Rectal smooth muscle tissue (tissue), 1 donor: ENCODE measurements at regions not wholly inside any gene's neighbourhood (a gene's known extent, or its start where the extent isn't known, plus 50 kb on each side); places are given as distances from the start of the nearest gene placed in this dataset.
"Not testable (repeated sequence)": the region's sequence is repeated elsewhere in the genome, so short reads cannot be mapped to it uniquely, and the experiment has no call there.

Source experiments
- H3K27ac ChIP-seq: one replicate; pipeline ENCODE4 v1.7.0; 2013; ENCODE audit warnings: low read depth, low read length, inconsistent platforms
- H3K27me3 ChIP-seq: one replicate; pipeline ENCODE4 v1.7.0; 2013; ENCODE audit warnings: low read length; ENCODE audit not compliant: control insufficient read depth, insufficient read depth
- H3K36me3 ChIP-seq: one replicate; pipeline ENCODE4 v1.7.0; 2013; ENCODE audit warnings: low read length; ENCODE audit not compliant: control insufficient read depth, insufficient read depth
- H3K4me1 ChIP-seq: one replicate; pipeline ENCODE4 v1.7.0; 2013; ENCODE audit warnings: low read length; ENCODE audit not compliant: control insufficient read depth, insufficient read depth
- H3K4me3 ChIP-seq: one replicate; pipeline ENCODE4 v1.7.0; 2013; ENCODE audit warnings: low read length
- H3K9ac ChIP-seq: one replicate; pipeline ENCODE4 v1.7.0; 2013; ENCODE audit warnings: low read length

DNA sequence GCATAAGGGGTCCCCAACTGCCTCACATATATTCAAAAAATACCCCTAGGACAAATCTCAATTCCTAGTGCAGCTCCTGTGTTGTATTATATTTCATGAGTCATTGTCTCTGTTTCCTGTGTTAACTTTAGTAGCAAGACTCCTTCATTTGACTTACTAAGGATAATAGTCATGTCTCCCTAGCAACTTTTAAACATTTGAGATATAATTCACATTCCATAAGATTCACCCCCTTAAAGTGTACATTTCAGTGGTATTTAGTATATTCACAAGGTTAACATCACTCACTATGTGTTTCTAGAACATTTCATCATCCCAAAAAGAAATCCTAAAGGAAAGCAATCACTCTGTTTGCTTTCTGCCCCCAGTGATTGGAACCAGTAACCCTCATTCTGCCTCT lies 121.3 kb upstream of the WNT7A start:
- Histone ChIP-seq H3K27me3 (no peaks in the 10 kb centered on the region), H3K36me3 (no peaks in the 10 kb centered on the region), H3K9ac (no peak overlapping the region), H3K4me3 (no peak overlapping the region), H3K4me1 (no peaks in the 10 kb centered on the region), H3K27ac (no peak overlapping the region)

DNA sequence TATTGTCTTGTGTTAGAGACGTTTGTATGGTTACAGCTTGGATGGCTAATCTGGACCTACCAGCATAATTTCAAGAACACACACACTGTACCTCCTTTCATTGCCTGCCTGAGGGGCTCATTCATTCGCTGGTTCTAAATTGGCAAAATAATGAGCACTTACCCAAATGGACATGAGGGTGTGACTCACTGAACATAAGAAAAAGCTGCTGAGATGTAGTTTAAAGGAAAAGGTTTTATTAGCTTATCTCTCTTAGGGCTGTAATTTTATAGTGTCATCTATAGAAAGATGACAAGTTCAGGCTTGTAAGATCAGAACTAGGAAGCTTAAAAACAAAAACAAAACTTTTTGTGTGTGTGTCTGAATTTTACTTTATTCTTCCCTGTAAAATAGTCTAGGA lies 120.7 kb upstream of the WNT7A start:
- H3K9ac ChIP-seq: no peak overlapping the region
- no peak overlapping the region for H3K4me3 ChIP-seq
- no peaks in the 10 kb centered on the region for H3K27me3 ChIP-seq
- no peaks in the 10 kb centered on the region for H3K4me1 ChIP-seq
- H3K36me3 ChIP-seq: no peaks in the 10 kb centered on the region
- H3K27ac ChIP-seq: no peak overlapping the region

DNA sequence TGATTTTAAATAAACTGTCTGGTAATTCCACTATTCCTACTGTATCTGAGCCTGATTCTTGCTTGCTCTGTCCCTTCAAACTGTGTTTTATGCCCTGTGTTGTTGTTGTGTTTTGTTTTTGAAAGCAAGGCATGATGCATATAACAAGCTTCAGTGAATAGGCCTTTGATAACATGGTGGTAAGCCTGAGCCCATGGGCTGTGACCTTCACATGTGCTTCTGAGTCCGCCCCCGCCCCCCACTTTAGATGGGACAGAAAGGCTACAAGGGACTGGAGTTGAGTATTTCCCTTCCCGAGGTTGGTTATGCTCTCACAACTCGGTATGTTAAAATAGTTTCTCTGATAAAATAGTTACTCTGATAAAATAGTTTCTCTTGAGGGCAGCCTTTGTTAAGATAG lies 119.0 kb upstream of the WNT7A start:
- Histone ChIP-seq H3K27ac (no peak overlapping the region), H3K4me3 (no peak overlapping the region), H3K27me3 (no peaks in the 10 kb centered on the region), H3K36me3 (no peaks in the 10 kb centered on the region), H3K9ac (no peak overlapping the region), H3K4me1 (no peaks in the 10 kb centered on the region)

DNA sequence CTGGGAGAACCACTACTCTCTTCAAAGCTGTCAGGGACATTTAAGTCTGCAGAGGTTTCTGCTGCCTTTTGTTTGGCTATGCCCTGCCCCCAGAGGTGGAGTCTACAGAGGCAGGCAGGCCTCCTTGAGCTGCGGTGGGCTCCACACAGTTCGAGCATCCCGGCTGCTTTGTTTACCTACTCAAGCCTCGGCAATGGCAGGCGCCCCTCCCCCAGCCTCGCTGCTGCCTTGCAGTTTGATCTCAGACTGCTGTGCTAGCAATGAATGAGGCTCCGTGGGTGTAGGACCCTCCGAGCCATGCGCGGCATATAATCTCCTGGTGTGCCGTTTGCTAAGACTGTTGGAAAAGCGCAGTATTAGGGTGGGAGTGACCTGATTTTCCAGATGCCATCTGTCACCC lies 115.3 kb upstream of the WNT7A start:
- not testable (repeated sequence) for H3K4me1 ChIP-seq, H3K4me3 ChIP-seq, H3K27ac ChIP-seq, H3K9ac ChIP-seq, H3K36me3 ChIP-seq, H3K27me3 ChIP-seq

DNA sequence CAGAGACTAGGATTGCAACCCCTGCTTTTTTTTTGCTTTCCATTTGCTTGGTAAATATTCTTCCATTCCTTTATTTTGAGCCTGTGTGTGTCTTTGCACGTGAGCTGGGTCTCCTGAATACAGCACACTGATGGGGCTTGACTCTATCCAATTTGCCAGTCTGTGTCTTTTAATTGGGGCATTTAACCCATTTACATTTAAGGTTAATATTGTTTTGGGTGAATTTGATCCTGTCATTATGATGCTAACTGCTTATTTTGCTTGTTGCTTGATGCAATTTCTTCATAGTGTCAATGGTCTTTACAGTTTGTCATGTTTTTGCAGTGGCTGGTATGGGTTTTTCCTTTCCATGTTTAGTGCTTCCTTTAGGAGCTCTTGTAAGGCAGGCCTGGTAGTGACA lies 109.1 kb upstream of the WNT7A start:
- not testable (repeated sequence) for H3K27me3 ChIP-seq, H3K9ac ChIP-seq, H3K4me1 ChIP-seq, H3K27ac ChIP-seq, H3K36me3 ChIP-seq, H3K4me3 ChIP-seq

DNA sequence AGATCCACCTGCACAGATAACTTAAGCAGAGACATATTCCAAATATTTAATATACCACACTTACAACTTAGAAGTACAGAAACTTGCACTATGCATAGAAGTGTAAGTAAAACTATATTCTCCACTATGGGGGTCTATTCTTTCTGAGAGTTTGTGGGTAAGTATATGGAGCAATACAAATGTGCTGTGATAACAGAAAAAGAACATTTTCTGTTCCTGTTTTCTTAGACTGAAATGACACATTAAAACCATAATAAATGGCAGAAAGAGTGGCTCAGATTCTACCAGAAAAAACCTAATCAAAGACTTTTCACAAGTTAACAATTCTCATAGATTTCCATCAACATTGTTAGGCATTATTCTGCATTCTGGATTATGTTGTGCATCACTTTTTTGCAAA lies 96.6 kb upstream of the WNT7A start:
- no peaks in the 10 kb centered on the region for H3K4me1 ChIP-seq
- H3K4me3 ChIP-seq: no peak overlapping the region
- H3K9ac ChIP-seq: no peak overlapping the region
- H3K27ac ChIP-seq: no peak overlapping the region
- no peaks in the 10 kb centered on the region for H3K36me3 ChIP-seq
- H3K27me3 ChIP-seq: no peaks in the 10 kb centered on the region

DNA sequence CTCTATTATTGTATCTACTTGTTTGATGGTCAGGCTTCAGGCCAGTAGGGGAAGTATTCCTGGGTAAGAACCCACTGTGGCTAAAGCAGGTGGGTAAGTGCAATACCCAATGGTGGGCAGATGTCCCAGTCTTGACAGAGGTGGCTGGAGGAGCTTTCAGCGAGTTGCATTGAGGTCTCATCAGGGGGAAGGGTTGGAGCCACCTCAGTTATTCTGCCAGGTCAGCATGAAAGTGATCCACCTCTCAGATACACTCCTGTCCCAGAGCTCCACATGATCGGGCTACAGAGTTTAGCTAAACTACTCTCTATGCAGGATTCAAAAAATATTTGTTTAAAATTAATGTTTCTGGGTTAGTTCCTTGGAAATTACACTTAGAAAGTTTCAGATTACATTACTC lies 95.8 kb upstream of the WNT7A start:
- Histone ChIP-seq H3K9ac (no peak overlapping the region), H3K4me3 (no peak overlapping the region), H3K4me1 (no peaks in the 10 kb centered on the region), H3K36me3 (no peaks in the 10 kb centered on the region), H3K27ac (no peak overlapping the region), H3K27me3 (no peaks in the 10 kb centered on the region)

DNA sequence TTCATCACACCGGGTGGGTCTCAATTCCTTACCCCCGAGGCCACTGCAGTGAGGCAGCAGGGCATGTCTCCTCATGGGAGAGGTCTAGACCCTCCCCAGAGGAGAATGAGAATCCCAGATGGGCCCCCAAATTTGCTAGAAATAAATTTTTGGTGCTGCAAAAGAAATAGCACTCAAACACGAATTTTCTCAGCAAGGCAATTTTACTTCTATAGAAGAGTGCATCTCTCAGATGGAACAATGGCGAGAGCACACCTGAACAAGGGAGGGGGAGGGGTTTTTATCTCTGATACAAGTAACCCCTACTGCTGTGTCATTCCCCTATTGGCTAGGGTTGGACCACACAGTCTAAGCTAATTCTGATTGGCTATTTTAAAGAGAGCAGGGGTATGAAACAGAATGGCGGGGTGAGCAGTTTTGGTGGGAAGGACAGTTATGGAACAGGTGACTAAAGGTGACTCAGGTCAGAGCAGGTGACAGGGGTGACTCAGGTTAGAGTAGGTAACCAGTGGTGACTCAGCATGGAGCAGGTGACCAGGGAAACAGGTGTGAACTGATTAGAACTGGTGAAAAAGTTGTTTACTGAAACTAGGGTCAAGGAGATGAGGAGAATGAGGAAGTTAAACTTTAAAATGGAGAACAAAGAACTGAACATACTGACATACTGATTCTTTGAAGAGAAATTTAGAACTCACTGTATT lies 93.0 kb upstream of the WNT7A start:
- H3K36me3 ChIP-seq: no peaks in the 10 kb centered on the region
- no peak overlapping the region for H3K4me3 ChIP-seq
- no peak overlapping the region for H3K9ac ChIP-seq
- H3K4me1 ChIP-seq: no peaks in the 10 kb centered on the region
- no peak overlapping the region for H3K27ac ChIP-seq
- H3K27me3 ChIP-seq: no peaks in the 10 kb centered on the region

DNA sequence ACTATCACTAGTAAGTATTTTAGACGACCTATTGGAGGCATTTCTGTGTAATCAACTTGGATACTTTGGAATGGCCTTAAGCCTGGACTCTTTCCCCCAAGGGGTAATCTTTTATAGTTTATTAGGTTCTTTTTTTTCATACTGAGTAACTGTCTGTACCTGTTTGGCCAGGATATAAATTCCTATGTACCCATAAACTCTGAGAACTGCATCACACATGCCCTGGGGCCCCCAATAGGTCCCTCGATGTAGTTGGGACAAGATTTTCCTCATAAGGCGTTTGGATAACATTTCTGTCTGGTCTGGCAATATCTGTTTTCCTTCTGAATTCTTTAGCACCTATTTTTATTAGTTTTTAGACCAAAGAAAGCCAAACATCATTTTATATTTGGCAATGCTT lies 86.4 kb upstream of the WNT7A start:
- Histone ChIP-seq H3K27me3 (no peaks in the 10 kb centered on the region), H3K4me1 (no peaks in the 10 kb centered on the region), H3K36me3 (no peaks in the 10 kb centered on the region), H3K4me3 (no peak overlapping the region), H3K9ac (no peak overlapping the region), H3K27ac (no peak overlapping the region)

DNA sequence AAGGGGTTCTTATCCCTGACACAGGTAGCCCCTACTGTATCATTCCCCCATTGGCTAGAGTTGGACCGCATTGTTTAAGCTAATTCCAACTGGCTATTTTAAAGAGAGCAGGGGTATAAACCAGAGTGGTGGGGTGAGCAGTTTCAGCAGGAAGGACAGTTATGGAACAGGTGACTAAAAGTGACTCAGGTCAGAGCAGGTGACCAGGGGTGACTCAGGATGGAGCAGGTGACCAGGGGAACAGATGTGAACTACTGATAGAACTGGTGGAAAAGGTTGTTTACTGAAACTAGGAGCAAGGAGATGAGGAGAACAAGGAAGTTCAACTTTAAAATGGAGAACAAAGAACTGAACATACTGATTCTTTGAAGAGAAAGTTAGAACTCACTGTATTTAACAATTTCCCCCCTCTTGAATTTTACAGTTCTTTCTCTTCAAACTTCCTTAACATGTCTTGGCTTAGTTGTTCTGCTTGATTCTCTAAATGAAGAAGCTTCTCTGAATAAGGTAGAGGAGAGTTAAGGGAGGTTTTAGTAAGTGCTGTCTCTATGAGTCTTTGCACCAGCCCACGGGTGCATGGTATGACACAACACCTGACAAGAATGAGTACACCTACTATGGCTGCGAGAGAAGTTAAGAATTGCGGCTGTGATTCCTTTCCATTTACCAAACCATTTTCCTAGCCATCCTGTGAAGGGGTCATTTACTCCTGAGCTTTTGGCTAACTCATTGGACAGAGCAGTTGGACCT lies 83.4 kb upstream of the WNT7A start:
- H3K4me3 ChIP-seq: no peak overlapping the region
- no peaks in the 10 kb centered on the region for H3K36me3 ChIP-seq
- H3K27ac ChIP-seq: no peak overlapping the region
- no peak overlapping the region for H3K9ac ChIP-seq
- H3K27me3 ChIP-seq: no peaks in the 10 kb centered on the region
- H3K4me1 ChIP-seq: no peaks in the 10 kb centered on the region

DNA sequence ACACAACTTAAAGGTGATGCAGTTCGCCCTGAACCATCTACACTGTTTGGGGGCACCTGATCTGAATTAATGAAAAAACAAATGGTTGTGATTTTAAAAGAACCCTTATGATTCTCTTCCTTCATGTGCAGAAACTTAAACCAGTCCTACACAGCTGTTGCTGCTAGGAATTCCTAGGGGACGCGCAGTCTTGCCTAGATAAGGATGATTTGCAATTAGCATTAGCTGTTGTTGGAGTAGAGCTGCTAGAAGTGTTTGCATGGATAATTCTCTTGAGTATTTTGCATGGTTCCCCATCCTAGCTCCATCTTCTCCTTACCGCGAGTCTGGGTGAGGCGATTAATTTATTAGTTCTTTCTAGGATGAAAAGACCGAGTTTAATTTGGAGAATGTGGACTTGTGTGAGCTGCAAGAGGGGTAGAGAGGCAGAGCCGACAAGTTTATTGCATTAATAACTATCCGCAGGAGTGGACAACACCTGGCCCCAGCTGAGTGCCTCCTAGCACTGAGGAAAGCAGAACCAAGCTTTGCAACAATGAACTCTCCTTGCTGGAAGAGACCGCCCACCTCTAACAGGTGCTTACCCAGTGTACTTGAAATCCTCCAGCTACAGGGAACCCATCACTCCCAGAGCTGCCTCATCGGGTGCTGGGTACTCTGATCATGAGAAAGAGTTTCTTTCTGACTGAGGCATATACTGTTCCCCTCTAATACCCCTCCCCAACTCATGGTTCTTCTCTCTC lies 75.0 kb upstream of the WNT7A start:
- no peak overlapping the region for H3K9ac ChIP-seq
- H3K4me3 ChIP-seq: no peak overlapping the region
- H3K36me3 ChIP-seq: no peaks in the 10 kb centered on the region
- no peaks in the 10 kb centered on the region for H3K27me3 ChIP-seq
- no peaks in the 10 kb centered on the region for H3K4me1 ChIP-seq
- H3K27ac ChIP-seq: no peak overlapping the region

DNA sequence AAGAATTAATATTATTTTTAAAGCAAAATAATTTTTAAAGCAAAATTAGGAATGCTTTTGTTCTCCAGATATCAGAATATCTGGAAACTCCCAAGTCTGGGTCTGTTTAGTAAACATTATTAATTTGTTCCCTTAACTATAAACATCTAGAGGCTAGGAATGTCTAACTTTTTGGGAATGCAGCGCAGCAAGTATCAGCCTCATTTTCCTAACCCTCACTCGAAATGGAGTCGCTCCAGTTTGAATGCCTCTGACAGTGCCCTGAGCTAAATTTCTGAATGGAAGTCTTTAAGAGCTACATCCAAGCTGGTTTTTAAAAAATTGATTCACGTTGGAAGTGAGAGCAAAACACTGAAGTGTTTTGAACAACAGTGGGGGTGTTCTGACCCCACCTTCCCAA lies 74.4 kb upstream of the WNT7A start:
- H3K4me3 ChIP-seq: no peak overlapping the region
- H3K27me3 ChIP-seq: no peaks in the 10 kb centered on the region
- H3K36me3 ChIP-seq: no peaks in the 10 kb centered on the region
- no peak overlapping the region for H3K9ac ChIP-seq
- no peaks in the 10 kb centered on the region for H3K4me1 ChIP-seq
- H3K27ac ChIP-seq: no peak overlapping the region
